K562 (cell line): ENCODE measurements at regions not wholly inside any gene's neighbourhood (a gene's known extent, or its start where the extent isn't known, plus 50 kb on each side); places are given as distances from the start of the nearest gene placed in this dataset.
A peak's percentile ranks its signal among the peaks of the same experiment; 100 is the strongest.

Experiments used
- AFF1 ChIP-seq, 2 experiments: fragments of 450-650 bp; IDR thresholded peaks; 2 replicates each; pipeline ENCODE4 v1.6.1; 2018; ENCODE audit warnings: mild to moderate bottlenecking in 2 of 2, low read depth in 1 of 2; ENCODE audit not compliant: partially characterized antibody in 2 of 2
- BCLAF1 ChIP-seq, 2 experiments: fragments of 450-650 bp in 1 of 2; IDR thresholded peaks; 2 replicates each; pipeline ENCODE4 v1.6.1; 2011 to 2017; ENCODE audit warnings: low read depth in 2 of 2, antibody characterized with exemption in 1 of 2, borderline replicate concordance in 1 of 2, low read length in 1 of 2, mild to moderate bottlenecking in 1 of 2, mixed read lengths in 1 of 2; ENCODE audit not compliant: control insufficient read depth in 1 of 2
- NRF1 ChIP-seq, 2 experiments: fragments of 450-650 bp; IDR thresholded peaks in 1 of 2; conservative IDR thresholded peaks in 1 of 2; 2 replicates each; pipeline ENCODE4 v1.6.1; 2014; ENCODE audit warnings: mild to moderate bottlenecking in 2 of 2
- PHTF2 ChIP-seq: fragments of 250-450 bp; sonication (Bioruptor Pico); IDR thresholded peaks from 2 replicates; pipeline ENCODE4 v1.5.0; 2021; ENCODE audit warnings: mild to moderate bottlenecking
- TF ChIP-seq, protein P1 (sequence below): fragments of 150-350 bp; IDR thresholded peaks from 2 replicates; pipeline ENCODE4 v1.6.1; 2014; ENCODE audit warnings: low read depth, mild to moderate bottlenecking, low read length, borderline replicate concordance

- TF ChIP-seq, protein P1, sequence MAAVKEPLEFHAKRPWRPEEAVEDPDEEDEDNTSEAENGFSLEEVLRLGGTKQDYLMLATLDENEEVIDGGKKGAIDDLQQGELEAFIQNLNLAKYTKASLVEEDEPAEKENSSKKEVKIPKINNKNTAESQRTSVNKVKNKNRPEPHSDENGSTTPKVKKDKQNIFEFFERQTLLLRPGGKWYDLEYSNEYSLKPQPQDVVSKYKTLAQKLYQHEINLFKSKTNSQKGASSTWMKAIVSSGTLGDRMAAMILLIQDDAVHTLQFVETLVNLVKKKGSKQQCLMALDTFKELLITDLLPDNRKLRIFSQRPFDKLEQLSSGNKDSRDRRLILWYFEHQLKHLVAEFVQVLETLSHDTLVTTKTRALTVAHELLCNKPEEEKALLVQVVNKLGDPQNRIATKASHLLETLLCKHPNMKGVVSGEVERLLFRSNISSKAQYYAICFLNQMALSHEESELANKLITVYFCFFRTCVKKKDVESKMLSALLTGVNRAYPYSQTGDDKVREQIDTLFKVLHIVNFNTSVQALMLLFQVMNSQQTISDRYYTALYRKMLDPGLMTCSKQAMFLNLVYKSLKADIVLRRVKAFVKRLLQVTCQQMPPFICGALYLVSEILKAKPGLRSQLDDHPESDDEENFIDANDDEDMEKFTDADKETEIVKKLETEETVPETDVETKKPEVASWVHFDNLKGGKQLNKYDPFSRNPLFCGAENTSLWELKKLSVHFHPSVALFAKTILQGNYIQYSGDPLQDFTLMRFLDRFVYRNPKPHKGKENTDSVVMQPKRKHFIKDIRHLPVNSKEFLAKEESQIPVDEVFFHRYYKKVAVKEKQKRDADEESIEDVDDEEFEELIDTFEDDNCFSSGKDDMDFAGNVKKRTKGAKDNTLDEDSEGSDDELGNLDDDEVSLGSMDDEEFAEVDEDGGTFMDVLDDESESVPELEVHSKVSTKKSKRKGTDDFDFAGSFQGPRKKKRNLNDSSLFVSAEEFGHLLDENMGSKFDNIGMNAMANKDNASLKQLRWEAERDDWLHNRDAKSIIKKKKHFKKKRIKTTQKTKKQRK = no peak
- no peak for TF ChIP-seq AFF1 (IDR thresholded peaks at IDR 0.05; ENCODE audit: low read depth in 1 of 2, partially characterized antibody in 2 of 2)
- peak in 1 of 2 experiments; percentile 82; a peak in 1 of 4 replicates for TF ChIP-seq BCLAF1 (IDR thresholded peaks at IDR 0.05; ENCODE audit: borderline replicate concordance in 1 of 2, control insufficient read depth in 1 of 2, low read depth in 2 of 2, low read length in 1 of 2)
- peak; percentile 66 to 75 for TF ChIP-seq NRF1 (conservative IDR thresholded peaks at IDR 0.05 in 1 of 2, IDR thresholded peaks at IDR 0.05 in 1 of 2)
- TF ChIP-seq PHTF2 (CRISPR knock-in tag) = no peak
Observed at GRCh38 chr1:109818271-109818987, 54.7 kb upstream of the EPS8L3 start (continued).
